ENCODE measurements at regions not wholly inside any gene's neighbourhood (a gene's known extent, or its start where the extent isn't known, plus 50 kb on each side); places are given as distances from the start of the nearest gene placed in this dataset.

- H3K4me3 ChIP-seq (ENCODE audit: low read depth in 2 of 2, low read length in 2 of 2) = no peak overlapping the region
- in situ Hi-C loops (cut with HindIII; ENCODE audit: low pct_unique_long_range_greater_than_20kb, low sequenced_read_pairs) (no loop called here), intact Hi-C loops (cut with micrococcal nuclease; ENCODE audit: unreplicated experiment) (no loop called here)
- peaks cover 2% of the 10 kb centered on the region; the same call in 1 of the 2 replicates for H3K4me1 ChIP-seq (ENCODE audit: control insufficient read depth, insufficient read depth, low read length)
- ChIA-PET CTCF (no interaction called here), POLR2A (interaction anchor here (0.6 kb wide), 1 partner anchor 1812 kb away, joined by 3 read pairs; no protein-coding TSS in a partner anchor)
- H3K27me3 ChIP-seq (ENCODE audit: control insufficient read depth, insufficient read depth, low read length) = no peaks in the 10 kb centered on the region
- DNase-seq (ENCODE audit: low read depth, low spot score) (no peak), ATAC-seq (no peak)
- no TSS peak for BruUV-seq (replicated peaks)
- H3K36me3 ChIP-seq (ENCODE audit: control insufficient read depth, insufficient read depth, low read length) = no peaks in the 10 kb centered on the region
- TF ChIP-seq TCF7L2 (IDR thresholded peaks at IDR 0.05; ENCODE audit: low read depth, low read length) (no peak), SIN3A (IDR thresholded peaks at IDR 0.05; ENCODE audit: borderline replicate concordance, insufficient read depth, low read depth, low read length) (no peak), REST (IDR thresholded peaks at IDR 0.05; ENCODE audit: insufficient read depth in 1 of 2, low read depth in 2 of 2, low read length in 1 of 2) (no peak), CTCF (IDR thresholded peaks at IDR 0.05) (no peak), POLR2AphosphoS5 (IDR thresholded peaks at IDR 0.05; ENCODE audit: low read depth, low read length) (no peak)
- no peaks in the 10 kb centered on the region for H3K9me3 ChIP-seq (ENCODE audit: control insufficient read depth, insufficient read depth, low read depth, low read length)
- no peak overlapping the region for H3K27ac ChIP-seq (ENCODE audit: low read length)
These were observed 70.2 kb upstream of the TRPM1 start for GRCh38 chr15:31171731-31172130.

- intact Hi-C loops (cut with micrococcal nuclease; ENCODE audit: unreplicated experiment) (no loop called here), in situ Hi-C loops (cut with HindIII; ENCODE audit: low pct_unique_long_range_greater_than_20kb, low sequenced_read_pairs) (no loop called here)
- POLR2A ChIA-PET = no interaction called here
- Histone ChIP-seq H3K27me3 (ENCODE audit: control insufficient read depth, insufficient read depth, low read length) (no peaks in the 10 kb centered on the region), H3K27ac (ENCODE audit: low read length) (no peak overlapping the region), H3K4me3 (ENCODE audit: low read depth in 2 of 2, low read length in 2 of 2) (no peak overlapping the region), H3K9me3 (ENCODE audit: control insufficient read depth, insufficient read depth, low read depth, low read length) (no peaks in the 10 kb centered on the region), H3K36me3 (ENCODE audit: control insufficient read depth, insufficient read depth, low read length) (no peaks in the 10 kb centered on the region), H3K4me1 (ENCODE audit: control insufficient read depth, insufficient read depth, low read length) (no peaks in the 10 kb centered on the region; the same call in 1 of the 2 replicates)
- TF ChIP-seq CTCF (IDR thresholded peaks at IDR 0.05) (no peak), SIN3A (IDR thresholded peaks at IDR 0.05; ENCODE audit: borderline replicate concordance, insufficient read depth, low read depth, low read length) (no peak), REST (IDR thresholded peaks at IDR 0.05; ENCODE audit: insufficient read depth in 1 of 2, low read depth in 2 of 2, low read length in 1 of 2) (no peak), TCF7L2 (IDR thresholded peaks at IDR 0.05; ENCODE audit: low read depth, low read length) (no peak), POLR2AphosphoS5 (IDR thresholded peaks at IDR 0.05; ENCODE audit: low read depth, low read length) (no peak)
- ATAC-seq = no peak
- DNase-seq (ENCODE audit: low read depth, low spot score) = no peak
- no TSS peak for BruUV-seq (replicated peaks)
- CTCF ChIA-PET = no interaction called here
These were observed 71.1 kb upstream of the TRPM1 start for GRCh38 chr15:31172606-31173005.

Data from Panc1 (cell line).